ENCODE measurements at regions not wholly inside any gene's neighbourhood (a gene's known extent, or its start where the extent isn't known, plus 50 kb on each side); places are given as distances from the start of the nearest gene placed in this dataset.

DNA sequence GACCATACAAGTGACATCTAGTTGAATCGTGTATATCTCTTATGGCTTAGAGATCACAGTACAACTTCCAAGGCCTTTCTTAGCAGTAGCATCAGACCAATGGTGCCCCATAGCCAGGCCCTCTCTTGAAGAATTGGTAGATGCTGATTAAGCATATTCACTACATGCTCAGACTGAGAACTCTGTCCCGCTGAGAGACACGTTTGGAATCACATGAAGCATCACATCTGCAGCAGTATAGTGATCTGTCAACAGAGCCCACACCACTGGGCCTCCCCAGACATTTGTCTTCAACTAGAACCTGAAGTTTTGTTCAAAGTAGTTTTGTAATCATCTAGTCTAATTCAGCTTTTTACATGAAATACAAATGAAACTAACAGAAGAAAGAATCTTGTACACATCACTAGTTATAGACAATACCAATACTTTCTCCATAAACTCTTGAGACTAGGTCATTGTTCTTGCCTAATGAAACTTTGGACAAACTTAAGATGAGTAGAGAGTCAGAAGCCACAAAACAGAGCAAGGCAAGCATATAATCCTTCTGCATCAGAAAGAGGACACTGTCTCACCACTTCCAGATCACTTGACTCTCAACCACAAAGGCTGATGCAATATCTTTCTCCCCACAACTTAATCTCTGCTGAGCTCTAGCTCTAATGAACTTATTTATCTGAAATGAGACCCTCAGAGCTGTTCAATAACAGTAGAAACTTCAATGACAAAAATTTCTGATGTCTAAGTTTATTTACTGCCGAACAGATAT lies 182.7 kb downstream of the TBX18 start:
- no peak for DNase-seq (ENCODE audit: low spot score)
- Histone ChIP-seq H3K9ac (ENCODE audit: low read depth in 1 of 2, low read length in 2 of 2) (no peak overlapping the region), H3K36me3 (ENCODE audit: control insufficient read depth in 4 of 4, insufficient read depth in 3 of 4, low read depth in 1 of 4, low read length in 3 of 4) (no peaks in the 10 kb centered on the region), H3K4me3 (ENCODE audit: low read depth in 1 of 3, low read length in 3 of 3) (no peak overlapping the region), H3K27me3 (ENCODE audit: control insufficient read depth in 4 of 4, insufficient read depth in 4 of 4, low read length in 3 of 4) (no peaks in the 10 kb centered on the region), H3K4me1 (ENCODE audit: control insufficient read depth in 4 of 4, insufficient read depth in 4 of 4, low read length in 3 of 4) (peaks cover 0 to 1% (median 0%) of the 10 kb centered on the region in 4 donors), H3K9me3 (ENCODE audit: control insufficient read depth in 4 of 4, low read length in 3 of 4) (no peaks in the 10 kb centered on the region), H3K27ac (ENCODE audit: low read depth in 1 of 2, low read length in 2 of 2) (no peak overlapping the region)
- TF ChIP-seq HNF4G (IDR thresholded peaks at IDR 0.05) (no peak), RAD21 (IDR thresholded peaks at IDR 0.05) (no peak)
- 67% methylated on average over 4 of the region's 4 CpGs for WGBS

DNA sequence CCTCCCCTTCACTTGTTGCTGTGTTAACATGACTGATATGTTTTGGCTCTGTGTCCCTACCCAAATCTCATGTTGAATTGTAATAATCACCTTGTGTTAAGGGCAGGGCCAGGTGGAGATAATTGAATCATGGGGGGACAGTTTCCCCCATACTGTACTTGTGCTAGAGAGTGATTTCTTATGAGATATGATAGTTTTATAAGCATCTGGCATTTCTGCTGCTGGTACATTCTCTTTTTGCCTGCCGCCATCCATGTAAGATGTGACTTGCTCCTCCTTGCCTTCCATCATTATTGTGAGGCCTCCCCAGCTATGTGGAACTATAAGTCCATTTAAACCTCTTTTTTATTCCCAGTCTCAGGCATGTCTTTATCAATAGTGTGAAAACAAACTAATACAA lies 185.0 kb downstream of the TBX18 start:
- Histone ChIP-seq H3K4me1 (ENCODE audit: control insufficient read depth in 4 of 4, insufficient read depth in 4 of 4, low read length in 3 of 4) (peaks cover 0 to 1% (median 0%) of the 10 kb centered on the region in 4 donors), H3K27ac (ENCODE audit: low read depth in 1 of 2, low read length in 2 of 2) (no peak overlapping the region), H3K27me3 (ENCODE audit: control insufficient read depth in 4 of 4, insufficient read depth in 4 of 4, low read length in 3 of 4) (no peaks in the 10 kb centered on the region), H3K9ac (ENCODE audit: low read depth in 1 of 2, low read length in 2 of 2) (no peak overlapping the region), H3K9me3 (ENCODE audit: control insufficient read depth in 4 of 4, low read length in 3 of 4) (no peaks in the 10 kb centered on the region), H3K36me3 (ENCODE audit: control insufficient read depth in 4 of 4, insufficient read depth in 3 of 4, low read depth in 1 of 4, low read length in 3 of 4) (no peaks in the 10 kb centered on the region), H3K4me3 (ENCODE audit: low read depth in 1 of 3, low read length in 3 of 3) (no peak overlapping the region)
- 0% methylated on average over 1 of the region's 1 CpG for WGBS
- TF ChIP-seq ZBTB33 (IDR thresholded peaks at IDR 0.05) (no peak), EGR1 (IDR thresholded peaks at IDR 0.05; ENCODE audit: low read depth in 2 of 2) (no peak), RXRA (IDR thresholded peaks at IDR 0.05) (no peak), JUND (IDR thresholded peaks at IDR 0.05) (no peak), CTCF (IDR thresholded peaks at IDR 0.05; ENCODE audit: low read depth, low read length, missing input control) (no peak), RAD21 (IDR thresholded peaks at IDR 0.05) (no peak), FOXA2 (IDR thresholded peaks at IDR 0.05) (no peak), GABPA (IDR thresholded peaks at IDR 0.05 in 1 of 2, conservative IDR thresholded peaks at IDR 0.05 in 1 of 2) (no peak), MAX (IDR thresholded peaks at IDR 0.05) (no peak), TAF1 (conservative IDR thresholded peaks at IDR 0.05) (no peak), FOXA1 (IDR thresholded peaks at IDR 0.05) (no peak), SP1 (IDR thresholded peaks at IDR 0.05) (no peak), HNF4A (conservative IDR thresholded peaks at IDR 0.05) (no peak), HNF4G (IDR thresholded peaks at IDR 0.05) (no peak), YY1 (IDR thresholded peaks at IDR 0.05) (no peak), NR2F2 (IDR thresholded peaks at IDR 0.05) (no peak)
- TF ChIP-seq, protein P1, sequence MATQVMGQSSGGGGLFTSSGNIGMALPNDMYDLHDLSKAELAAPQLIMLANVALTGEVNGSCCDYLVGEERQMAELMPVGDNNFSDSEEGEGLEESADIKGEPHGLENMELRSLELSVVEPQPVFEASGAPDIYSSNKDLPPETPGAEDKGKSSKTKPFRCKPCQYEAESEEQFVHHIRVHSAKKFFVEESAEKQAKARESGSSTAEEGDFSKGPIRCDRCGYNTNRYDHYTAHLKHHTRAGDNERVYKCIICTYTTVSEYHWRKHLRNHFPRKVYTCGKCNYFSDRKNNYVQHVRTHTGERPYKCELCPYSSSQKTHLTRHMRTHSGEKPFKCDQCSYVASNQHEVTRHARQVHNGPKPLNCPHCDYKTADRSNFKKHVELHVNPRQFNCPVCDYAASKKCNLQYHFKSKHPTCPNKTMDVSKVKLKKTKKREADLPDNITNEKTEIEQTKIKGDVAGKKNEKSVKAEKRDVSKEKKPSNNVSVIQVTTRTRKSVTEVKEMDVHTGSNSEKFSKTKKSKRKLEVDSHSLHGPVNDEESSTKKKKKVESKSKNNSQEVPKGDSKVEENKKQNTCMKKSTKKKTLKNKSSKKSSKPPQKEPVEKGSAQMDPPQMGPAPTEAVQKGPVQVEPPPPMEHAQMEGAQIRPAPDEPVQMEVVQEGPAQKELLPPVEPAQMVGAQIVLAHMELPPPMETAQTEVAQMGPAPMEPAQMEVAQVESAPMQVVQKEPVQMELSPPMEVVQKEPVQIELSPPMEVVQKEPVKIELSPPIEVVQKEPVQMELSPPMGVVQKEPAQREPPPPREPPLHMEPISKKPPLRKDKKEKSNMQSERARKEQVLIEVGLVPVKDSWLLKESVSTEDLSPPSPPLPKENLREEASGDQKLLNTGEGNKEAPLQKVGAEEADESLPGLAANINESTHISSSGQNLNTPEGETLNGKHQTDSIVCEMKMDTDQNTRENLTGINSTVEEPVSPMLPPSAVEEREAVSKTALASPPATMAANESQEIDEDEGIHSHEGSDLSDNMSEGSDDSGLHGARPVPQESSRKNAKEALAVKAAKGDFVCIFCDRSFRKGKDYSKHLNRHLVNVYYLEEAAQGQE (IDR thresholded peaks at IDR 0.05), result no peak
- TF ChIP-seq, protein P2, sequence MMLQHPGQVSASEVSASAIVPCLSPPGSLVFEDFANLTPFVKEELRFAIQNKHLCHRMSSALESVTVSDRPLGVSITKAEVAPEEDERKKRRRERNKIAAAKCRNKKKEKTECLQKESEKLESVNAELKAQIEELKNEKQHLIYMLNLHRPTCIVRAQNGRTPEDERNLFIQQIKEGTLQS (IDR thresholded peaks at IDR 0.05), result no peak
- DNase-seq (ENCODE audit: low spot score), result no peak

All from liver (tissue), 8 donors.